ENCODE measurements at regions not wholly inside any gene's neighbourhood (a gene's known extent, or its start where the extent isn't known, plus 50 kb on each side); places are given as distances from the start of the nearest gene placed in this dataset.

DNA sequence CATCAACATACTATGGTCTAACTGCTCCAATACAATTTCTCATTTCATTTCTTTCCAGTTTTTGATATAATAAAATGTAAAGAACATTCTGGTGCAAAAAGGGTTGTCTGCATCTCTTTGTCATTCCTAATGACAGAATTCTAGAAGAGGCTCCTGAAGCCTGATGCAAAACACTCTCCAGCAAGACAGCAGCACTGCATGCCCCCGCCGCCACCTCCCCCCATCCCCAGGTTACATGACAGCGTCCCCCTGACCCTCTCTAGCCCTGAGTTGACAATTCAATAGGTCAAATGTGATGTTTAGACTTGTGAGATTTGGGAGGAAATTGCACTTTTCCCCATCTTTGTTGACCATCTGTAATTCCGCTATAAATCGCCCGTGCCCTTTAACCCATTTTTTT lies 64.6 kb upstream of the C1orf21 start:
- DNase-seq (ENCODE audit: low read depth in 2 of 2), result no peak

DNA sequence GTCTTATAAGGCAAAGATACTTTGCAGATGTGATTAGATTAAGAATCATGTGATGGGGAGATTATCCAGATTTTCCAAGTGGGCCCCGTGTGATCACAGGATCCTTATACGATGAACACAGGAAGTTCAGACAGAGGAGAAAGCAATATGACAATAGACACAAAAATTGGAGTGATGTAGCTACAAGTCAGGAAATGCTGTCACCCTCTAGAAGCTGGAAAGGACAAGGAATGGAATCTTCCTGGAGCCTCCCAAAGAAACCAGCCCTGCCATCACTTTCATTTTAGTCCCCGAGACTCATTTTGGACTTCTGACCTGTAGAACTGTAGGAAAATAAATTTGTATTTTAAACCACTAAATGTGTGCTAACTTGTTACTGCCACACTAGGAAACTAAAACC lies 61.9 kb upstream of the C1orf21 start:
- DNase-seq (ENCODE audit: low read depth in 2 of 2), result no peak

DNA sequence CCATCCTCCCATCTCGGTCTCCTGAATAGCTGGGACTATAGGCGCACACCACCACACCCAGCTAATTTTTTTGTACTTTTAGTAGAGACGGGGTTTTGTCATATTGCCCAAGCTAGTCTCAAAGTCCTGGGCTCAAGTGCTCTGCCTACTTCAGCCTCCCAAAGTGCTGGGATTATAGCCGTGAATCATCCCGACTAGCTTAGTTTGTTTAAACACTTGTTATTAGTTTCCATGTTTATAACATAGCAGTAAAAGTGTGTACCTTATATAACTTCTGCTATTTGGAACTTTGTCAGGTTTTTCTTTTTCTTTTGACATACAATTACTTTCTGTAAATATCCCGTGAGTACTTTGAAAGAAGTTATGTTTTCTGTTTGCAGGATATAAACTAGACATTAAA lies 60.6 kb upstream of the C1orf21 start:
- no peak for DNase-seq (ENCODE audit: low read depth in 2 of 2)

DNA sequence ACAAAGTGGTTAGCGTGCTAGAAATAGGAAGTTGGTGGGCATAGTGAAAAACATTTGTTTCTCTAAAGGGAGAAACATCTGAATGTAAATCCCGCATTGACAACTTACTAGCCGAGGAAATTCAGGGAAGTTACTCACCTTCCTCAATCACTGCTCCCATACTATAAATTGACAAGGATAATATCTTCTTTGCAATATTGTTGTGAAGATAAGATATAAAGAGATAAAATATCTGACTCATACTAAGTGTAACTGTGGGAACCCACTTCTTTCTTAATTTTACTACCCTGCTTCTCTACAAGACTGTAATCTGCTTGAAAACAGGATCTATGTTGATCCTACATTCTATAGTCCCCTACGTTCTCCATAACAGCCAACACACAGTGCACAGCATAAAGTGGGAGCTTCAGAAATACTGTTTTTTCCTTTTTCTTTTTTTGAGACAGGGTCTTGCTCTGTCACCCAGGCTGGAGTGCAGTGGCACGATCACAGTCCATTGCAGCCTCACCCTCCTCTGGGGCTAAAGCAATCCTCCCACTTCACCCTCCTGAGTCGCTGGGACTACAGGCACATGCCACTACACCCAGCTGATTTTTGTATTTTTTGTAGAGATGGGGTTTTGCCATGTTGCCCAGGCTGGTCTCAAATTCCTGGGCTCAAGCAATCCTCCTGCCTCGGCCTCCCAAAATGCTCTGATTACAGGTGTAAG lies 57.4 kb upstream of the C1orf21 start:
- no peak for DNase-seq (ENCODE audit: low read depth in 2 of 2)

DNA sequence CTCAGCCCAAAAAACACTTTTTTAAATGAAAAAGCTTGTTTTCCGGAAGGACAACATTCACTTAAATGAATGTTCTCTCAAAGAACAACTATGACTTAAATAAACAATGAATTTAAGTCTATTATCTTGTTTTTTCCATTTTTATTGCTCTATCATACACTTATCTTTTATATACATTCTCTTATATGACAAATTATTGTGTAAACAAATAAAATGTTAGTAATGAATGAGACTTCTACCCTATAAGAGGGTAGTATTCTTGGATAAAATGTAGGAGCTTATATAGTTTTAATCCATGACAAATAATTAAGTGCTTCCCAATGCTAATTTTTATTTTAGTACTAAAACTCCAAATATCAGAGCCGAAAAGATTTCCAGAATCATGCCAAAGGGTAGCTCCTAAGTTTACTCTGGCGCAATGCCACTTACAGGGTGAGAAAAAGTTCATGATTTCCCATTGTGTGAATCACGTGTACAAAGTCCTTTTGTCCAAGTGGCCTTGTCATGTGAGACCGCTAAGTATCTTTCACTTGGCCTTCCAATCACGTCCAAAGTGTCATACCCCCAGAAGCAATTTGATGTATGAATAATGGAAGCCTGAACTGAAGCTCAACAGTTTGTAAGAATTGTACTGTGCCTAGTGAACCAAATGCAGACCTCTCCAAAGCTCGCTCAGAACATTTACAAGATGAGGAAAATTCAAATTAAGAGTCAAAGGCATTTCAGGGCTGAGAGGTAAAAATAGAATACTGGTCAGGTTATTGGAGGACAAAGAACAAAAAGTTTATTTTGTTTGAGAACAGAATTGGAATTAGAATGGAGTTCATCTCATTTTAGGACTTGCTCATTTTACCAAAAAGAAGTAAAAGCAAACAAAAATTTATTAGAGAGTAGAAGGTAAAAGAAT lies 56.6 kb upstream of the C1orf21 start:
- no peak for DNase-seq (ENCODE audit: low read depth in 2 of 2)

DNA sequence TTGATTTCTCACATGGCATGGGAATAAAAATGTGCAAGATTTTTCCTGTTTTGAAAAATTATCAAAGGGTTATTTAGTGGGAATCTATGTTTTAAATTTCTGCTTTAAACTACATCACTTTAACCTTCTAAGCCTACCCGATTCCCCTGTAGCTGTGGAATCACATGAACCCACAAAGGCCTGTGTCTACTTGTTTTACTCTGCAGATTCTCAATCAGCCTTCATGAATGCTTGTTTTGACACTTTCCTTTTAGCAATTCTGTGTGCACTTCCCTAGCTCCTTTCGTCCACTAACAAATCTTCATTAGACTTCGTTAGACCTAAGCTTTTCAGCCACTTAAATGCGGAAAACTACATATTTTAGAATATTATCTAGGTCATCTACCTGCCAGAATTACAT lies 56.0 kb upstream of the C1orf21 start:
- DNase-seq (ENCODE audit: low read depth in 2 of 2), result no peak

Measured in fibroblast of skin of left biceps (primary cell).